ENCODE measurements at regions not wholly inside any gene's neighbourhood (a gene's known extent, or its start where the extent isn't known, plus 50 kb on each side); places are given as distances from the start of the nearest gene placed in this dataset.
"Not testable (repeated sequence)": the region's sequence is repeated elsewhere in the genome, so short reads cannot be mapped to it uniquely, and the experiment has no call there.

- Mint-ChIP-seq H3K27me3 (peaks cover 10% of the 10 kb centered on the region), H3K9me3 (no peaks in the 10 kb centered on the region), H3K4me3 (no peak overlapping the region), H3K36me3 (no peaks in the 10 kb centered on the region), H3K4me1 (no peaks in the 10 kb centered on the region), H3K27ac (no peak overlapping the region)
- DNase-seq, result no peak
Observed at GRCh38 chr10:33623669-33624068, 289.2 kb upstream of the NRP1 start.

- peaks cover 4% of the 10 kb centered on the region for H3K27me3 Mint-ChIP-seq
- H3K4me3 Mint-ChIP-seq, result no peak overlapping the region
- no peak for DNase-seq
- no peaks in the 10 kb centered on the region for H3K9me3 Mint-ChIP-seq
- no peak overlapping the region for H3K27ac Mint-ChIP-seq
- no peaks in the 10 kb centered on the region for H3K36me3 Mint-ChIP-seq
- no peaks in the 10 kb centered on the region for H3K4me1 Mint-ChIP-seq
Observed at GRCh38 chr10:33621101-33621500, 286.6 kb upstream of the NRP1 start.

- Mint-ChIP-seq H3K27ac (no peak overlapping the region), H3K4me3 (no peak overlapping the region), H3K9me3 (no peaks in the 10 kb centered on the region), H3K36me3 (no peaks in the 10 kb centered on the region), H3K27me3 (peaks cover 4% of the 10 kb centered on the region), H3K4me1 (no peaks in the 10 kb centered on the region)
- no peak for DNase-seq
Observed at GRCh38 chr10:33618196-33618595, 283.7 kb upstream of the NRP1 start.

- H3K9me3 Mint-ChIP-seq, result no peaks in the 10 kb centered on the region
- H3K27ac Mint-ChIP-seq, result no peak overlapping the region
- H3K27me3 Mint-ChIP-seq, result peaks cover 9% of the 10 kb centered on the region
- no peaks in the 10 kb centered on the region for H3K36me3 Mint-ChIP-seq
- no peak overlapping the region for H3K4me3 Mint-ChIP-seq
- no peak for DNase-seq
- no peaks in the 10 kb centered on the region for H3K4me1 Mint-ChIP-seq
Observed at GRCh38 chr10:33617381-33618080, 283.1 kb upstream of the NRP1 start.

- H3K4me1 Mint-ChIP-seq, result no peaks in the 10 kb centered on the region
- H3K36me3 Mint-ChIP-seq, result no peaks in the 10 kb centered on the region
- H3K27ac Mint-ChIP-seq, result no peak overlapping the region
- H3K4me3 Mint-ChIP-seq, result no peak overlapping the region
- H3K9me3 Mint-ChIP-seq, result no peaks in the 10 kb centered on the region
- DNase-seq, result no peak
- peaks cover 9% of the 10 kb centered on the region for H3K27me3 Mint-ChIP-seq
Observed at GRCh38 chr10:33616956-33617355, 282.5 kb upstream of the NRP1 start.

DNA sequence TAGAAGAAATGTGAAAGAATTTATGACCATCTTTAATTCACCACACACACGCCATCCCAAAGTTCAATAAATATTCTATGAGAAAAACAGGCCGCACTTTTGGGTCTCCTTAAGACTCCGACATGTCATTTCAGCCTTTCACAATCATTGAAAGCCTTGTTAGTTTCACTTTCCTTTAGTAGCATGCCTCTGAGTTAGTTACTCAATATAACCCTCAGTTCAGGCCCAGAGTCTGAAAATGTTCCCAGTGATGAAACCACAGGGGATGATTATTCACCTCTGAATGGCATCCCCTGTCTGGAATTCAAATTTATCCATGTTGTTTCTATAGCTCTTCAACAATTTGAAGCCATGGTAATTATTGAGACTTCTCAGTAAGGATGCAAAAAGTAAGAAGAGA lies 278.1 kb upstream of the NRP1 start:
- Mint-ChIP-seq H3K4me3 (no peak overlapping the region), H3K4me1 (no peaks in the 10 kb centered on the region), H3K27ac (no peak overlapping the region), H3K9me3 (peaks cover 11% of the 10 kb centered on the region), H3K36me3 (no peaks in the 10 kb centered on the region), H3K27me3 (peaks cover 15% of the 10 kb centered on the region)
- DNase-seq, result no peak

DNA sequence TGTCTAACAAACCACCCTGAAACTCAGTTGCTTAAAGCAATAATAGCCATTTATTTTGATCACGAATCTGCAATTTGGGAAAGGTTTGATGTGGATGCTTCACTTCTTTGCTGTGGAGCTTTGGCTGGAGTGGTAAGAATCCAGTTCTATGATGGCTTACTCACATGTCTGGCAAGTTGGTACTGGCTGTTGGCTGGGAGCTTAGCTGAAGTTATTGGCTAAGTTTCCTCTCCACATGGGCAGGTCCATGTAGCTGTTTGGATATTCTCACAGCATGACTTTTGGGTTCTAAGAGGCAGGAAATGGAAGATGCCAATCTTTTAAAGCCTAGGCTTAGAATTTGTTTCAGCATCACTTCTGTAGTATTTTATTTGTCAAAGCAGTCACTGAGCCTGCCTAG lies 277.6 kb upstream of the NRP1 start:
- no peak overlapping the region for H3K4me3 Mint-ChIP-seq
- peaks cover 15% of the 10 kb centered on the region for H3K27me3 Mint-ChIP-seq
- no peak overlapping the region for H3K27ac Mint-ChIP-seq
- peaks cover 11% of the 10 kb centered on the region for H3K9me3 Mint-ChIP-seq
- H3K36me3 Mint-ChIP-seq, result no peaks in the 10 kb centered on the region
- no peaks in the 10 kb centered on the region for H3K4me1 Mint-ChIP-seq
- no peak for DNase-seq

DNA sequence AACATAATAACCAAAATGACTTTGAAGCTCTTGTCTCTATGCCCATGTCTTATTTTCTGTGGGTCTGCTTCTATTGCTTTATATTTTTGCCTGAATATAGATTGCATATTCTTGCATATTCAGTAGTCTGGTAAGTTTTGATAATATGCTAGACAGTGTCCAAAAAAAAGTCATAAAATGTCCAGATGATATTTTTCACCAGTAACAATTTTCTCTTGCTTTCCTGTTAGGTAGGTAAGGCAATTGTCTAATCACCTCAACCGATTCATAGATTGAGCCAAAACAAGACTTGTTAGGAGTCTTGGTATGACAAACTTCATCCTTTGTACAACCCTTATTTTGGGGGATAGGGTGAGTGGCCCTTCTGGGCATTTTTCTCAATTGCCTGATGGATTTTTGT lies 277.0 kb upstream of the NRP1 start:
- peaks cover 11% of the 10 kb centered on the region for H3K9me3 Mint-ChIP-seq
- no peak overlapping the region for H3K27ac Mint-ChIP-seq
- H3K27me3 Mint-ChIP-seq, result peaks cover 15% of the 10 kb centered on the region
- H3K4me1 Mint-ChIP-seq, result no peaks in the 10 kb centered on the region
- no peak overlapping the region for H3K4me3 Mint-ChIP-seq
- H3K36me3 Mint-ChIP-seq, result no peaks in the 10 kb centered on the region
- DNase-seq, result no peak

DNA sequence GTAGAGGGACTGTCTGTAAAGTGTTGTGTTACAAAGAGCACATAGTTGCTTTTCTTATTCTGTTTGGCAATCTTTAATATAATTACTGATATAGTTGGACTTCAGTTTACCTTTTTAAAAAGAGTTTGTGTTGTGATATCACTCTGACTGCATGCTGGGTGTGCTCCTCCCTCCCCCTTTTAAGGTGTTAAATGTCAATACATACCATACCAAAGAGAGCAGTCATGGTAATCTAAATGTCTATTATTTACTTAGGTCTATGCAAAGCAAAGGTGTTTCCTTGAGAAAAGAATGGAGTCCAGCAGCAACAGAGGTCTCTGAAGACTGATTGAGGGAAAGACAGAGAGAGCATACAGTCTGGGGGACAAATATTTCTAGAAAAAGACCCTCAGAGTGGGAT lies 275.1 kb upstream of the NRP1 start:
- peaks cover 11% of the 10 kb centered on the region for H3K9me3 Mint-ChIP-seq
- H3K4me1 Mint-ChIP-seq, result no peaks in the 10 kb centered on the region
- no peak for DNase-seq
- H3K27ac Mint-ChIP-seq, result no peak overlapping the region
- H3K4me3 Mint-ChIP-seq, result no peak overlapping the region
- H3K36me3 Mint-ChIP-seq, result no peaks in the 10 kb centered on the region
- peaks cover 15% of the 10 kb centered on the region for H3K27me3 Mint-ChIP-seq

DNA sequence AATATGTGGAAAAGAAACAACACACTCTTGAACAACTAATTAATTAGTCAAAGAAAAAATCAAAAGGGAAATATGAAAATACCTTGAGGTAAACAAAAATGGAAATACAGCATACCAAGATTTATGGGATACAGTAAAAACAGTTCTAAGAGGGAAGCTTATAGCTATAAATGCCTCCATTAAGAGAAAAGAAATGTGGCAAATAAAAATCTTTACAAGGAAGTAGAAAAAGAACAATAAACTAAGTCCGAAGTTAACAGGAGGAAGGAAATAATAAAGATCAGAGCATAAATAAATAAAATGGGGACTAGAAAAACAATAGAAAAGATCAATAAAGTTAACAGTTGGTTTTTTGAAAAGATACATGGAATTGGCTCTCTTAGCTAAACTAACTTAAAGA lies 267.8 kb upstream of the NRP1 start:
- peaks cover 21% of the 10 kb centered on the region for H3K27me3 Mint-ChIP-seq
- no peak overlapping the region for H3K27ac Mint-ChIP-seq
- no peaks in the 10 kb centered on the region for H3K4me1 Mint-ChIP-seq
- H3K36me3 Mint-ChIP-seq, result peaks cover 2% of the 10 kb centered on the region
- H3K9me3 Mint-ChIP-seq, result peaks cover 8% of the 10 kb centered on the region
- DNase-seq, result no peak
- no peak overlapping the region for H3K4me3 Mint-ChIP-seq

DNA sequence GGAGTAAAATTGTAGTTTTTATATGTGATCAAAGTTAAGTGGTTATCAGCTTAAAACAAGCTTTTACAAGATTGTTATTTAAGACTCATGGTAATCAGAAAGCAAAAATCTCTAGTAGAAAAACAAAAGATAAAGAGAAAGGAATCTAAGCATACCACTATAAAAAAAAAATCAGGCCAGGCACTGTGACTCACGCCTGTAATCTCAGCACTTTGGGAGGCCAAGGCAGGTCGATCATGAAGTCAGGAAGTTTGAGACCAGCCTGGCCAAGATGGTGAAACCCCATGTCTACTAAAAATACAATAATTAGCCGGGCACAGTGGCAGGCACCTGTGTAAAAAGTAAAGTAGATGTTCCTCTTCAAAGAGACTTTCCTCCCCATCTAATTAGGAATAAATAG lies 265.9 kb upstream of the NRP1 start:
- Mint-ChIP-seq H3K36me3 (peaks cover 2% of the 10 kb centered on the region), H3K27me3 (peaks cover 27% of the 10 kb centered on the region), H3K9me3 (peaks cover 8% of the 10 kb centered on the region), H3K27ac (no peak overlapping the region), H3K4me3 (no peak overlapping the region), H3K4me1 (no peaks in the 10 kb centered on the region)
- DNase-seq, result no peak

- H3K9me3 Mint-ChIP-seq, result peaks cover 8% of the 10 kb centered on the region
- no peak overlapping the region for H3K27ac Mint-ChIP-seq
- H3K4me1 Mint-ChIP-seq, result no peaks in the 10 kb centered on the region
- peaks cover 18% of the 10 kb centered on the region for H3K27me3 Mint-ChIP-seq
- peaks cover 2% of the 10 kb centered on the region for H3K36me3 Mint-ChIP-seq
- H3K4me3 Mint-ChIP-seq, result no peak overlapping the region
- no peak for DNase-seq
Observed at GRCh38 chr10:33596422-33596821, 262.0 kb upstream of the NRP1 start.

DNA sequence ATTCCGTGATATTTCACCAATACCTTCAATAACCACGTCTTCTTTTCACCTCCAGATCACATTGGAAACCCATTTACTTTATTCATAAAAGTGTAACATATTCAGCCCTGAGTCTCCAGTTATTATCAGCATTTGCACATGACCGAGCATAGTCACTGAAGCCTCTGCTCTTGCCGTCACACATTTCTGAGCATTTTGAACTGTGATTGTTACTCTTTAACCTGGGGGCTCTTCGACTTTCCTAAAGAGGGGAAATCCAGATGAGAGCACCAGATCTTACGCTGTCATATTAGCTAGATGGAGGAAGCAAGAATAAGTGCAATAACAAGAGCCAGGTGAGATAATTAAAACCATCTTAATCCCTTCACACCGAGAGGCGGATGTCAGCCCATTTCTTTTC lies 260.0 kb upstream of the NRP1 start:
- Mint-ChIP-seq H3K36me3 (peaks cover 2% of the 10 kb centered on the region), H3K4me1 (no peaks in the 10 kb centered on the region), H3K4me3 (no peak overlapping the region), H3K27me3 (peaks cover 14% of the 10 kb centered on the region), H3K9me3 (peaks cover 5% of the 10 kb centered on the region), H3K27ac (no peak overlapping the region)
- DNase-seq, result no peak

DNA sequence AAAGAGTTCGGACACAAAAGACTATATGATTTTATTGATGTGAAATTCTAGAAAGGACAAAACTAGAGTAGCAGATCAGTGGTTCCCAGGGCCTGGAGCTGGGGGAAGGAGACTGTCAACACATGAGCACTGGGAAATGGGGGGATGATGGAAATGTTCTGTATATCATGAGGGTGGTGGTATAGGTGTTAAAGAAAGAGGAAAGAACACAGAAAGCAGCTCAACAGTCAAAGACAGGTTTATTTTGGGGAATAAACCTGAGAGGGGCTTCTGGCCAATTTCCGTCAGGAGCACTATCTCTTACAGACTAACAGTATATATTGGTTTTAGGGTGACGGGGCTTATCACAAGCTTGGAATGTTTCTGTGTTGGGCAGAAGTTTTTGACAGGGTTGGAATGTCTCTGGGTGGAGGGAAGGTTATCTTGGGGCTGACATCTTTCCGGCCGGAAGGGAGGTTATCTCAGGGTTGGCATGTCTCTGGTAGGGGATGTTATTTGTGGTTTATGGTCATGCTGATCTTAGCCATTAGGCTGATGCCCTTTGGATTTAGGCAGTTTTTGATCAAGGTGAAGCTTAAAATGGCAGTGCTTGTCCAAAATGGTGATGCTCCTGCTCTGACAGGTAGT lies 254.6 kb upstream of the NRP1 start:
- Mint-ChIP-seq H3K4me1 (no peaks in the 10 kb centered on the region), H3K27ac (no peak overlapping the region), H3K9me3 (no peaks in the 10 kb centered on the region), H3K36me3 (no peaks in the 10 kb centered on the region), H3K27me3 (peaks cover 23% of the 10 kb centered on the region), H3K4me3 (no peak overlapping the region)
- no peak for DNase-seq

DNA sequence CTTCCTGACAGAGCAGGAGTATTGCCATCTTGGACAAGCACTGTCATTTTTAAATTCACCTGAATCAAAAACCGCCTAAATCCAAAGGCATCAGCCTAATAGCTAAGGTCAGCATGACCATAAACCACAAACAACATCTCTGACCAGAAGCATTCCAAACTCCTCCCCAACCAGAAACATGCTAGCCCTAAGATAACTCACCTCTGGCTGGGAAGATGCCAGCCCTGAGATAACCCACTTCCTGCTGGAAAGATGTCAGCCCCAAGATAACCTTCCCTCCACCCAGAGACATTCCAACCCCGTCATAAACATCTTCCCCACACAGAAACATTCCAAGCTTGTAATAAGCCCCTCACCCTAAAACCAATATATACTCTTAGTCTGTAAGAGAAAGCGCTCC lies 250.1 kb upstream of the NRP1 start:
- H3K4me3 Mint-ChIP-seq, H3K9me3 Mint-ChIP-seq, DNase-seq, H3K4me1 Mint-ChIP-seq, H3K36me3 Mint-ChIP-seq, H3K27ac Mint-ChIP-seq: not testable (repeated sequence)
- peaks cover 25% of the 10 kb centered on the region for H3K27me3 Mint-ChIP-seq

DNA sequence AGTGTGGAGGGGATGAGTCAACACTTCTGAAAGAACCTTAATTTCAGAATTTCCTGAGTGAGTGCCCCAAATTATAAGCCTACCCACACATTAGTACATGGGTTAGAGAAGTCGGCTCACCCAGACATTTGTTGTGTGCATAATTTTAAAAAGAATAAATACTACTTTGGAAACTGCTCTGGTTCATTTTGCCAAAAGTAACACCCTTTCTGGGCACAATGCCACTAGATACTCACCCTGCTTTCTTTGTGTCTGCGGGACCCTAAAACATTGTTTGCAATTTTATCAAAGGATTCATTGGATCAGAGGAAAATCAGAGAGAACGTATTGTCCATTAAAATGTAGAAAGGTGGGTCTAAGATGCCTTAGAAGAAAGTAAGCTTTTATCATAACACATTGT lies 245.5 kb upstream of the NRP1 start:
- H3K4me1 Mint-ChIP-seq, result no peaks in the 10 kb centered on the region
- H3K27me3 Mint-ChIP-seq, result peaks cover 11% of the 10 kb centered on the region
- peaks cover 1% of the 10 kb centered on the region for H3K9me3 Mint-ChIP-seq
- H3K27ac Mint-ChIP-seq, result no peak overlapping the region
- DNase-seq, result no peak
- no peaks in the 10 kb centered on the region for H3K36me3 Mint-ChIP-seq
- no peak overlapping the region for H3K4me3 Mint-ChIP-seq
